Endothelial cell (in vitro differentiated cells): ENCODE measurements at regions not wholly inside any gene's neighbourhood (a gene's known extent, or its start where the extent isn't known, plus 50 kb on each side); places are given as distances from the start of the nearest gene placed in this dataset.

Experiments
- DNase-seq: peaks from one replicate; pipeline ENCODE4 v3.0.0; 2021; ENCODE audit warnings: low spot score
- H3K27ac Mint-ChIP-seq: one replicate; pipeline ENCODE4 v1.8.0; 2021; ENCODE audit warnings: mixed read lengths, inconsistent platforms; ENCODE audit not compliant: unreplicated experiment
- H3K27me3 Mint-ChIP-seq: one replicate; pipeline ENCODE4 v1.8.0; 2021; ENCODE audit warnings: mild to moderate bottlenecking, moderate library complexity, mixed read lengths, inconsistent platforms; ENCODE audit not compliant: unreplicated experiment
- H3K36me3 Mint-ChIP-seq: one replicate; pipeline ENCODE4 v1.8.0; 2021; ENCODE audit warnings: mild to moderate bottlenecking, low read depth, mixed read lengths, inconsistent platforms; ENCODE audit not compliant: unreplicated experiment
- H3K4me1 Mint-ChIP-seq: one replicate; pipeline ENCODE4 v1.8.0; 2021; ENCODE audit warnings: mild to moderate bottlenecking, mixed read lengths, inconsistent platforms; ENCODE audit not compliant: unreplicated experiment
- H3K4me3 Mint-ChIP-seq: one replicate; pipeline ENCODE4 v1.8.0; 2021; ENCODE audit warnings: mild to moderate bottlenecking, mixed read lengths, inconsistent platforms; ENCODE audit not compliant: unreplicated experiment
- H3K9me3 Mint-ChIP-seq: one replicate; pipeline ENCODE4 v1.8.0; 2021; ENCODE audit warnings: mixed read lengths, inconsistent platforms; ENCODE audit not compliant: unreplicated experiment
- CTCF ChIP-seq: fragments of 200-600 bp; sonication (generic); IDR thresholded peaks from one replicate; pipeline ENCODE4 v1.5.0; 2021; ENCODE audit warnings: antibody characterized with exemption; ENCODE audit not compliant: unreplicated experiment

GRCh38 chr6:11386726-11387125, 150.8 kb upstream of the TMEM170B start:
- H3K27ac Mint-ChIP-seq: no peak overlapping the region
- no peaks in the 10 kb centered on the region for H3K9me3 Mint-ChIP-seq
- no peak overlapping the region for H3K4me3 Mint-ChIP-seq
- DNase-seq: no peak
- H3K4me1 Mint-ChIP-seq: peaks cover 3% of the 10 kb centered on the region
- no peak for TF ChIP-seq CTCF
- H3K36me3 Mint-ChIP-seq: no peaks in the 10 kb centered on the region
- H3K27me3 Mint-ChIP-seq: no peaks in the 10 kb centered on the region

- H3K36me3 Mint-ChIP-seq: no peaks in the 10 kb centered on the region
- H3K4me1 Mint-ChIP-seq: peaks cover 3% of the 10 kb centered on the region
- no peak for TF ChIP-seq CTCF
- no peaks in the 10 kb centered on the region for H3K9me3 Mint-ChIP-seq
- no peaks in the 10 kb centered on the region for H3K27me3 Mint-ChIP-seq
- H3K27ac Mint-ChIP-seq: no peak overlapping the region
- no peak overlapping the region for H3K4me3 Mint-ChIP-seq
- no peak for DNase-seq
These were observed 151.2 kb upstream of the TMEM170B start for GRCh38 chr6:11386323-11386722.

GRCh38 chr6:11384531-11385309, 152.3 kb upstream of the NEDD9 start:
- Mint-ChIP-seq H3K4me1 (no peaks in the 10 kb centered on the region), H3K27me3 (no peaks in the 10 kb centered on the region), H3K36me3 (no peaks in the 10 kb centered on the region), H3K27ac (no peak overlapping the region), H3K4me3 (no peak overlapping the region), H3K9me3 (no peaks in the 10 kb centered on the region)
- DNase-seq: no peak
- no peak for TF ChIP-seq CTCF

GRCh38 chr6:11381801-11382513, 149.5 kb upstream of the NEDD9 start:
- H3K4me3 Mint-ChIP-seq: no peak overlapping the region
- H3K36me3 Mint-ChIP-seq: no peaks in the 10 kb centered on the region
- DNase-seq: no peak
- no peak for TF ChIP-seq CTCF
- no peaks in the 10 kb centered on the region for H3K4me1 Mint-ChIP-seq
- H3K9me3 Mint-ChIP-seq: no peaks in the 10 kb centered on the region
- H3K27me3 Mint-ChIP-seq: no peaks in the 10 kb centered on the region
- H3K27ac Mint-ChIP-seq: no peak overlapping the region
